ENCODE measurements at regions not wholly inside any gene's neighbourhood (a gene's known extent, or its start where the extent isn't known, plus 50 kb on each side); places are given as distances from the start of the nearest gene placed in this dataset.
A peak's percentile ranks its signal among the peaks of the same experiment; 100 is the strongest.
"Not testable (repeated sequence)": the region's sequence is repeated elsewhere in the genome, so short reads cannot be mapped to it uniquely, and the experiment has no call there.

DNA sequence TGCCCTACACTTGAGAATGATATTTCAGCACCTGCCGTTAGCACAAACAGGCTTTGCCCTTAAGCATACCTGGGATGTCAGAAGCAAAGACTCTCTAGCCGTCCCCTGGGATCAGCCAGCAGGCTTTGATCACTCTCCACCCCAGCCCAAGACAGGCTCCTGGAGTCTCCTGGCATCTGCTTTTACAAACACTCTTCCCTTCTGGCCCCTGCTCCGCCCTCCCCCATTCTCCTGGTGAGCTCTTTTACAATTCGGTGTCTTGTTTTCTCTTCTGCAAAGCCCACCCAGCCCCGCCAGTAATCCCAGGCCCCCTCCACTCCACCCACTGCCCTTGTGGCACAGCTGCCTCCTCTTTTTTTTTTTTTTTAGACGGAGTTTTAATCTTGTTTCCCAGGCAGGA, 50.4 kb downstream of the KATNIP start:
- DNase-seq (ENCODE audit: low spot score) = no peak

GRCh38 chr16:27602103-27602502, 52.2 kb downstream of the KATNIP start:
- DNase-seq (ENCODE audit: low spot score) = no peak

DNA sequence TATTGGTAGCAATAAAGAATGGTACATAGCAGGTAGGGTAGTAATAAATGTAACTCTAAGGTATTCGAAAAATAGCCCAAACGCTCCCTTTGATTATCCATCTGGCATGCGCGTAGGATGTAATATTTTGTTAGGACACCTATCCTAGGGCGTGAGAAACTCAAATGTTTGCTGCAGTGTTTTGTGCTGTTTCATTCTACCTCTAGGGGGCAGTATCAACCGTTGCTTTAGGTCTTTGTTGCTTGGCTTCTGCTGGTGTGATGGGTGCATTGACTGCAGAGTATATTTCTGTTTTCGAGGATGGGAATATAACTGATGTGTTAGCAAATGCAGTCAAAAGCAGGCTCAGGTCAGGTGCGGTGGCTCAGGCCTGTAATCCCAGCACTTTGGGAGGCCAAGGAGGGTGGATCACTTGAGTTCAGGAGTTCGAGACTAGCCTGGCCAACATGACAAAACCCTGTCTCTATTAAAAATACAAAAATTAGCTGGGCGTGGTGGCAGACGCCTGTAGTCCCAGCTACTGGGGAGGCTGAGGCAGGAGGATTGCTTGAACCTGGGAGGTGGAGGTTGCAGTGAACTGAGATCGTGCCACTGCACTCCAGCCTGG, 55.7 kb downstream of the KATNIP start:
- DNase-seq (ENCODE audit: low spot score) = peak; percentile 43

- no peak for DNase-seq (ENCODE audit: low spot score)
These were observed 61.4 kb downstream of the KATNIP start for GRCh38 chr16:27611340-27611739.

DNA sequence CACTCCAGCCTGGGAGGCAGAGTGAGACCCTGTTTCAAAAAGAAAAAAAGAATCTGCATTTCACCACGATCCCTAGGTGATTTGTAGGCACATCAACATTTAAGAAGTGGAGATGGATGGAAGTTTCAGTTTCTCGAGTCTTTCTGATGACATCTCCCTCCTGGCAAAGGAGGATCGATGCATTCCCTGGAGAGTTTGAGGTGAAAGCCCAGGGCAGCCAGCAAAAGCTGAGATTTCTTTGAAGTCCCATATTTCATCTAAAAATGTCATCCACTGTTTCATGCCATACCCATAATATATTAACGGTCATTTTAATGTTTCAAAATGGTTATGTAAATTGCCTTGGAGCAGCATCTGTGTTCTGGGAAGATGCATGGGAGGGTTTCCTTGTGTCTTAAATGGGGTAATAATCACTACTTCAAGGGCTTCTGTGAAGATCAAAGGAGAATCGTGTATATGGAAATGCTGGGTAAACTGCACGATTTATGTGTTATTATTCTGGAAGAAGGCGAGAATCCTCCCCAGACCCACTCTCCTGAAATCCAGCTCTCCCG, 63.4 kb downstream of the KATNIP start:
- DNase-seq (ENCODE audit: low spot score) = no peak

GRCh38 chr16:27617665-27618064, 67.7 kb downstream of the KATNIP start:
- DNase-seq (ENCODE audit: low spot score) = no peak

- no peak for DNase-seq (ENCODE audit: low spot score)
These were observed 68.2 kb downstream of the KATNIP start for GRCh38 chr16:27618165-27618564.

DNA sequence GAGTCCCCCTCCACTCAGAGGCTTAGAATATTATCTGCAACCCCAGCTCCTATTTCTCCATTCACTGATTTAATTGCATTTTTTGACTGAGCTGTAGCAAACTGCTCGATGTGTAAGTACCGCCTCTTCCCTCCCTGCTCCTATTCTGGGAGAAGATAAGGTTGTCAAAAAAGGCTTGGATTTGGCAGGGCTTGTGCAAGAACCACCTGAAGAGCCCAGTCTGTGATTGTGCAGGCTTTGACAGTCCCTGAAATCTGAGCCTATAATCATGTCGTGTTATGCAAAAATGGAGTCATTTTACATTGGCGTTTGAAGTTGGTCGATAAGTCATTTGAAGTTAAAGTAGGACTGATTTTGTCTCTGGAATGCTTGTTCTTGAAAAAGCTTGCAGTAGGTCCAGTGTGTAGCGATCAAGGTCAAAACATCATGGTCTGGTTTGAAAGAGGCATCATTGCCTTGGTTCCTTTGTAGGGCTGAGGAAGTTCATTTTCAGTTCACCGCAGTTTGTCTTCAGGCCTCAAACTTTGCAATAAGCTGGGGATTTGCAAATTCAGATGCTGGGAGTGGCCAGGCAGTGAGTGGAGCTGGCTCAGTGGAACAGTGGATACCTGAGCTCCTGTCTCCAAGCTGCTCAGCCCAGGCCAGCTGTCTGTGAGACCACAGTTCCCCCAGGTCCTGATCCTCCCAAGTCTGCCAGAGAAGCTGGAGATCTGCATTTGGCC, 68.8 kb downstream of the KATNIP start:
- DNase-seq (ENCODE audit: low spot score) = no peak

GRCh38 chr16:27620541-27620940, 70.6 kb downstream of the KATNIP start:
- DNase-seq (ENCODE audit: low spot score) = no peak

- DNase-seq (ENCODE audit: low spot score) = no peak
These were observed 74.5 kb downstream of the KATNIP start for GRCh38 chr16:27624154-27625049.

- DNase-seq (ENCODE audit: low spot score) = no peak
These were observed 75.2 kb downstream of the KATNIP start for GRCh38 chr16:27625050-27625697.

- DNase-seq (ENCODE audit: low spot score) = no peak
These were observed 77.2 kb downstream of the KATNIP start for GRCh38 chr16:27627136-27627535.

GRCh38 chr16:27628241-27628942, 78.4 kb downstream of the KATNIP start:
- DNase-seq (ENCODE audit: low spot score) = no peak

- not testable (repeated sequence) for DNase-seq (ENCODE audit: low spot score)
These were observed 79.1 kb downstream of the KATNIP start for GRCh38 chr16:27628943-27629462.

GRCh38 chr16:27632216-27632615, 82.3 kb downstream of the KATNIP start:
- DNase-seq (ENCODE audit: low spot score) = no peak

- no peak for DNase-seq (ENCODE audit: low spot score)
These were observed 83.3 kb downstream of the KATNIP start for GRCh38 chr16:27633221-27633620.

DNA sequence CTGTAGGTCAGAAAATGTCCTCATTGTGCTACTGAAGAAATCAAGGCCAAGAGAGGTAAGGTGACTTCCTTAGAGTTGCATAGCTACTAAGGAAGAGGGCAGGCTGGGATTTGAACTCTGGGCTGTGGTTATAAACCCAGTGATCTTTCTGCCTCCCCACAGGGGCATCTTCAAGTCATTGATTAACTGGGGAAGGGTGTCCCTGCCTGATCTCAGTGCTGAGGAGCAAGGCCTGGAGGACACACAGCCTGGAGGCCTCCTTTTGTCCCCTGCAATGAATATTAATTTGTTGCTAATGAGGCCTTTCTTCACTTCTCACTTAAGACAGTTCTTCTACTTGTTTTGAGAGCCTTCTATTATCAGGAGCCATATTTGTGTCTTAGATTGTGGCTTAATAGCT, 83.8 kb downstream of the KATNIP start:
- no peak for DNase-seq (ENCODE audit: low spot score)

DNA sequence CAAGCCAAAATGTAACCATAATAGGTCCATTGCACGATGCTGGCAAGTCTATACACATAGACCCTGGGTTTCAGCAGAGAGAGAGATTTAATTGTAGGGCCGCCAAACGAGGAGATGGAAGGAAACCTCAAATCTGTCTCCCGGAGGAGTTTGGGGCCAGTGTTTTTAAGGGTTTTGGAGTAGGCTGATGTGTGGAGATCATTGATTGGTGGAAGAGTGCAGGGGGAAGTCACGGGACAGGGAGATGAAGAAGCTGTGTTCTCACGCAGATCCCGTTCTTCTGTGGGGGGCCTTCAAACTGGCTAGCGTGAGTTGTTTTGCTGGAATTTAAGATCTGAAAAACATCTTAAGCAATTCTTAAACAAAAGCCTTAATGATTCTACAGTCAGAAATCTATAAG, 84.8 kb downstream of the KATNIP start:
- DNase-seq (ENCODE audit: low spot score) = no peak

DNA sequence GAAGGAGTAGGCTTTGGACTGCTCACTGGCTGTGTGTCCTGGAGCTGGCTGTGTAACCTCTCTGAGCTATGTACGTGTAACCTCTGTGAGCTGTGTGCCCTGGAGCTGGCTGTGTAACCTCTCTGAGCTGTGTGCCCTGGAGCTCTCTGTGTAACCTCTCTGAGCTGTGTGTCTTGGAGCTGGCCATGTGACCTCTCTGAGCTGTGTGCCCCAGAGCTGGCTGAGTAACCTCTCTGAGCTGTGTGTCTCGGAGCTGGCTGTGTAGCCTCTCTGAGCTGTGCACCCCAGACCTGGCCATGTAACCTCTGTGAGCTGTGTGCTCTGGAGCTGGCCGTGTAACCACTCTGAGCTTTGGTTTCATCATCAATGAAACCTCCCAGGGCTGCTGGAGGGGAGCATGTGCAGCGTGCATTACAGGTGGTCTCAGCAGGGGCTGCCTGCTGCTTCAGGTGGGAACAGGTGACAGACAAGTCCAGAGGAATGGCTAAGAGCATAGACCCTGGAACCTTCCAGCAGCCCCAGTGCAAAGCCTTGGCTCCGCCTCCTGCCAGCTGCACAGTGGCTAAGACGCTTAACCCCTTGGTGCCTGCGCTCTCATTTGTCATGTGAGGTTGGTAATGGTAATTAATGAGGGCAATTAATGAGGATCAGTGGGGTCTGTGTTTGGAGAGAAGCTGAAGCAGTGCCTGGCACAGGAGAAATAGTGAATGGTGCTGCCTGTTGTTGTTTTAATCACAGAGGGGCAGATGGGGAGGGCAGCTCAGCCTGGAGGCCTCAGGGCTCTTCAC, 86.7 kb downstream of the KATNIP start:
- no peak for DNase-seq (ENCODE audit: low spot score)

Measured in A172 (cell line).